HG02943 (cell line): ENCODE measurements at regions not wholly inside any gene's neighbourhood (a gene's known extent, or its start where the extent isn't known, plus 50 kb on each side); places are given as distances from the start of the nearest gene placed in this dataset.

Experiments used
- ATAC-seq: cut with Tn5 transposase; IDR thresholded peaks from one replicate; pipeline ENCODE4 v1.9.1; 2021; ENCODE audit warnings: mild to moderate bottlenecking, low read depth, moderate library complexity; ENCODE audit not compliant: unreplicated experiment

GRCh38 chr2:180495606-180496005 is 484.8 kb upstream of the UBE2E3 start:
- no peak for ATAC-seq

- no peak for ATAC-seq
Measured at GRCh38 chr2:180494286-180494685, 486.1 kb upstream of the UBE2E3 start.

DNA sequence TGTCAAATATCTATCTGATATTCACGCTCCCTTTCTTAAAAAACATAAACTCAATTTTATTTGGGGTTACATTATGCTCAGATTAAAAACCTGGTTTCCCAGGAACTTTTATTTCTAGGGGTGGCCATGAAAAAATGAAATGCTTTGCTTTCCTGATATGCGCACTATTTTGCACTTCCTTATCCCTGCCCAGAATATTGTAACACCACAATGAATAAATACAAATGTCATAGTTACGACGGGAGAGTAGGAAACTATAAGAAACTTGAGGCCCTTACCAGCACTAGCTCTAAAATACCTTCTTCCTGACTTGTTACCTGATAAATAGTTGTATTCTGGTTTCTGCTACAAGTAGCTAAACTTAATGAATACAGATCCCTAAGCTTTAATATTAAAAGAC is 475.6 kb upstream of the CWC22 start:
- ATAC-seq, result no peak

DNA sequence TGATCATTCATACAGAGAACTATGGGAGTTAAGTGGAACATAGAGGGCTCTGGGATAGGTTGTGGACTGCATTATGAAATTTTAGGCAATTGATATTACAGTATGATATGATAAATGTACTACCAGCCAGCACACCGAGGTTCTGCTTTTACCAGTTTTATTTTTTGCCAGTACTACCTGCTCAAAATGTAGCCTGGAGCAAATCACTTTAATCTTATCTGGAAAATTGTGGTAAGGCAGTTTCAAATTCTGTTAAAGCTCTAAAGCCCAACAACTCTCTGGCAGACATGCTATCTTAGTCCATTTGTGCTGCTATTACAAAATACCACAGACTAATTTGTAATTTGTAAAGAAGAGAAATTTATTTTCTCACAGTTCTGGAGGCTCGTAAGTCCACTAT is 474.9 kb upstream of the CWC22 start:
- no peak for ATAC-seq

DNA sequence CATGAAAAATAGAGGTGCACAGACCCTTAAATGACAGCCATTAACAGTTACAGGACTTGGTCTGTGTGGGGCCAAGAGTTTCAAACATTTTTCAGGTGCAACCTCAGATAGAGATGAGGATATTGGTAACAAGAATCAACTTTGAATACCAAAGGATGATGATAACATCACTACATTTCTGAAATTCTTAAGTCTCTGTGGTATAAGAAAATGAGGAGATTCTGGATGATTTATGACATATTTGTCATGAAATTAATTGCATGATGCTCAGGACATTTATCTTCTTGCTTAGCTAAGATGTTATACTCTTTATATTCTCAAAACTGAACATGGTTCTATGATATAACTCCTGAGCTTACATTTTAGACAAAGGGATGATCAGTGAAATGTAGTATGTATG is 471.8 kb upstream of the CWC22 start:
- ATAC-seq, result no peak

- ATAC-seq, result no peak
Measured at GRCh38 chr2:180474716-180475115, 467.6 kb upstream of the CWC22 start.

DNA sequence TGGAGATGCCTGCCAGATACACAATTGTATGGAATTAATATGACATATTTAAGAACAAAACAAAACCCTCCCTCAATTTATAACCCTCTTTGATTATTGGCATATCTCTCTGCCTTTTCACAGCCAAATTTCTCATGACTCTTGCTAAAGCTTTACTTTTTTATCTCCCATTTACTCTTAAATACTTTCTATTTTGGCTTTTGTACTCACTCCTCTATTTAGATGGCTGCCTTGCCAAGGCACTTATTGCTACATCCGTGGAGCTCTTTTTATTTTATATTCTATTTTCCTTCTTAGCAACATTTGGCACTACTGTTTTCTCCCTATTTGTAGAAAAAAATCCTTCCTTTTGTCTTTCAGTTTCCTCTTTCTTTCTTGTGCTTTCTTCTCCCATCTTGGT is 466.4 kb upstream of the CWC22 start:
- no peak for ATAC-seq

- no peak for ATAC-seq
Measured at GRCh38 chr2:180472133-180472532, 465.0 kb upstream of the CWC22 start.

- ATAC-seq, result no peak
Measured at GRCh38 chr2:180463608-180464007, 456.5 kb upstream of the CWC22 start.

DNA sequence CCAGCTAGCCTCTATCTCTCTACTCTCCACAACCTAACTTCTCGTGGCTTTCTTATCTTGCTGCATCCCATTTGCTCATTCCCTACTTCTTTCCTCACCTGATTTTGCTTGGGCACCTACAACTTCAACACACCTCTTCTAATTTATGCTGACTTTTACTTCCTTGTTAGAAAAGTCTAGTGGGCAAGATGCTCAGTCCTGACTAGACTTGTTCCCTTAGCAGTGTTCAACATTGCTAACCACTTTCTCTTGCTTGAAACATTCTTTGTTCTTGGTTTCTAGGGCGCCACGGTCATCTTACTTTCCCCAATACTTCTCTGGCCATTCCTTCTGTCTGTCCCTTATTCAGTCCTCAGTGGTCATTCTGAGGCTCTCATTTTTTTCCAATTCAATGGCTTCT is 454.7 kb upstream of the CWC22 start:
- no peak for ATAC-seq

DNA sequence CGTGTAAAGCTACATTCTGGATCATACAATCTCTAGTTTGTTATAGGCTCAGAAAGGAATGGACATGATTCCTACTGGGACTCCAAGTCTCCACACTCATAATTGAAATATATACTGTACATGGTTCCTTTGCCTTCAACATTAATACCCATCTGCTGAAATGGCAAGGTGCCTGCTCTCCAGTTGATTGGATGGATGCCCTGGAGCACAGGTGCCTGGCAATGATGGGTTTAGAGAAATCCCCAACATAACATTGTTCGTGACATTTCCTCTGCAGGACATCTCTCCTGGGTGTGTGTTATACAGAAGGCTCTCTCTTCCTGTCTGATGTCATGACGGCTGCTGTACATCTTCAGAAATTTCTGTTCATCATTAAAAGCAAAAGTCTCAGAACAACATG is 449.7 kb upstream of the CWC22 start:
- ATAC-seq, result no peak

DNA sequence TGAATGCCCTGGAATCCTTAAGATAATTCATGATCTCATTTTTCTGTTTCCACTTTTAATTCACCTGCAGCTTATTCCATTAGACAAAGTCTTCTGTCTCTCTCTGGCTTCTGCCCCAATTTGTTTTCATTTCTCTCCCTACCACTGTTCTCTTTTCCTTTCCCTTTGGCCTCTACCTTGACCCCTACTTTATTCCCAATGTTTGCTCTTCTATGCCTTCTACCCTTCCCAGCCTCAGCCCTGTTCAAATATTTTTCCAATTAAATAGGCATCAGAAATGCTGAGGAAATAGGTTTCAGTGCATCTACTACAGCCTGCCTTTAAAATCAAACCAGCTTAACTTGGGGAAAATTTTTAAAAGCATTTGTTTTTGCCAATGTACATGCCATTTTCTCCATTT is 443.7 kb upstream of the CWC22 start:
- ATAC-seq, result no peak

GRCh38 chr2:180449171-180449915 is 442.2 kb upstream of the CWC22 start:
- no peak for ATAC-seq

GRCh38 chr2:180446492-180446891 is 439.4 kb upstream of the CWC22 start:
- ATAC-seq, result no peak

- ATAC-seq, result no peak
Measured at GRCh38 chr2:180443888-180444287, 436.8 kb upstream of the CWC22 start.

- ATAC-seq, result no peak
Measured at GRCh38 chr2:180442860-180443644, 436.0 kb upstream of the CWC22 start.

DNA sequence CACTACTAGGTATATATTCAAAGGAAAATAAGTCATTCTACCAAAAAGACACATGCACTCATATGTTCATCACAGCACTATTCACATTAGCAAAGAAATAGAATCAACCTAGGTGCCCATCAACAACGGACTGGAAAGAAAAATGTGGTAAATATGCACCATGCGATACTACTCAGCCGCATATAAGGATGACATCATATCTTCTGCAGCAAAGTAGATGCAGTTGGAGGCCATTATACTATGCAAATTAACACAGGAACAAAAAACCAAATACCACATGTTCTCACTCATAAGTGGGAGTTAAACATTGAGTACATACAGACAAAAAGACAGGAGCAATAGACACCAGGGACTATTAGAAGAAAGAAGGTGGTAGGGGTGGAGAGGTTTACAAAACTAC is 412.1 kb upstream of the CWC22 start:
- no peak for ATAC-seq

DNA sequence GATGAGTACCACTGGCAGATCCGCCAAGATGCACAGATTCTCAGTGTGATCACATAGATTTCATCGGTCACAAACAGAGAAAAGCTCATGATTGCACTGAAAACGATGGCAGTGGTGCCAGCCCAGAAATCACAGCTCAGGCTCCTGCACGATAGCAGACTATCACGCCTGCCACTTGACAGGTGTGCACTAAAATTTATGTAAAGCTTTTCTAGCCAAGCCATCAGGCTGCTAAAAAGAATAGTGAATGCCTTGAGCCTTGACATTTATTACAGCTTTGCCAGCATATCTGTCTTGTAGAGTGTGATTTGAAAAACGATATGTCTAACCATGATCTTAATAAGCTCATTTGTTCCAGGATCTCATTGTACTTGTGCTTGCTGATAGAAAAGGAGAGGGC is 409.5 kb upstream of the CWC22 start:
- no peak for ATAC-seq

- no peak for ATAC-seq
Measured at GRCh38 chr2:180413336-180413735, 406.2 kb upstream of the CWC22 start.

DNA sequence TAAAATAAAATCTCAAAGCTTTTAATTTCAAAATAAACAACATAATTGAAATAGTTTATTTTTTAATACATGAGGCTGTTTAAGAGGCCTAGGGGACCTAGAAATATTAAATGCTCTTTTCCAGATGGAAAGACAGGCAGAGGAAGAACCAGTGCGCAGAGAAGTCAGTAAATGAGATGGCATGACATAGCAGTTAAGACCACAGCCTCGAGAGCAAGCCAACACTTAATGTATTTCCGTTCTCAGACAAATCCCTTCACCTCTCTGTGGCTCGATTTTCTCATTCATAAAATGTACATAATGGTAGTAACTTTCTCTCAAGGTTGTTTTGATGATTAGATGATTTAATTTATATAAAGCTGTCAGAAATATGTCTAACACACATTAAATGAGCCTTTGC is 405.1 kb upstream of the CWC22 start:
- no peak for ATAC-seq

- peak; percentile 62 for ATAC-seq
Measured at GRCh38 chr2:180411661-180412060, 404.6 kb upstream of the CWC22 start.

GRCh38 chr2:180406687-180407086 is 399.6 kb upstream of the CWC22 start:
- no peak for ATAC-seq
